Adrenal gland (tissue), 5 donors: ENCODE measurements at regions not wholly inside any gene's neighbourhood (a gene's known extent, or its start where the extent isn't known, plus 50 kb on each side); places are given as distances from the start of the nearest gene placed in this dataset.

Experiments
- CTCF ChIP-seq, 6 experiments: fragments of 450-650 bp in 4 of 6; fragments of 200-600 bp in 2 of 6; sonication (generic) in 1 of 6; IDR thresholded peaks; 1 replicate in 5 of 6; 2 replicates in 1 of 6; pipeline versions ENCODE4 v1.5.1 to v1.8.0; 2016 to 2021; ENCODE audit warnings: antibody characterized with exemption in 6 of 6, mild to moderate bottlenecking in 2 of 6, moderate library complexity in 1 of 6
- POLR2A ChIP-seq, 2 donors: fragments of 450-650 bp; IDR thresholded peaks; one replicate each; pipeline ENCODE4 v1.6.1; 2017; ENCODE audit warnings: antibody characterized with exemption in 2 of 2, mild to moderate bottlenecking in 2 of 2, moderate library complexity in 1 of 2
- donor health status: DM: no; HTN: no; CAD: no.

GRCh38 chr11:127226949-127227348 is 226.4 kb upstream of the KIRREL3 start:
- TF ChIP-seq CTCF (IDR thresholded peaks at IDR 0.05), result no peak
- TF ChIP-seq POLR2A (IDR thresholded peaks at IDR 0.05), result no peak
